ENCODE measurements at regions not wholly inside any gene's neighbourhood (a gene's known extent, or its start where the extent isn't known, plus 50 kb on each side); places are given as distances from the start of the nearest gene placed in this dataset.
A peak's percentile ranks its signal among the peaks of the same experiment; 100 is the strongest.

GRCh38 chr20:20860078-20860806 lies 147.8 kb upstream of the RALGAPA2 start:
- peak; percentile 97 for TF ChIP-seq CTCF (IDR thresholded peaks at IDR 0.05; ENCODE audit: borderline replicate concordance)
- intact Hi-C loops (cut with micrococcal nuclease): no loop called here
- Histone ChIP-seq H3K27me3 (ENCODE audit: low read depth) (peaks cover 73% of the 10 kb centered on the region), H3K9me3 (replicated peaks) (no peaks in the 10 kb centered on the region), H3K36me3 (no peaks in the 10 kb centered on the region), H3K4me3 (no peak overlapping the region), H3K27ac (replicated peaks) (no peak overlapping the region), H3K4me1 (no peaks in the 10 kb centered on the region)
- DNase-seq: peak; percentile 83

- DNase-seq: no peak
- H3K36me3 ChIP-seq: no peaks in the 10 kb centered on the region
- intact Hi-C loops (cut with micrococcal nuclease): loop anchor here (10.0 kb wide), 1 partner anchor 645 kb away; no protein-coding TSS in a partner anchor
Observed at GRCh38 chr20:20859510-20859909, 147.1 kb upstream of the RALGAPA2 start.

GRCh38 chr20:20856956-20857355 lies 144.5 kb upstream of the RALGAPA2 start:
- Histone ChIP-seq H3K4me1 (no peaks in the 10 kb centered on the region), H3K4me3 (no peak overlapping the region), H3K27ac (replicated peaks) (no peak overlapping the region), H3K27me3 (ENCODE audit: low read depth) (peaks cover 83% of the 10 kb centered on the region), H3K9me3 (replicated peaks) (no peaks in the 10 kb centered on the region), H3K36me3 (no peaks in the 10 kb centered on the region)
- no peak for TF ChIP-seq CTCF (IDR thresholded peaks at IDR 0.05; ENCODE audit: borderline replicate concordance)
- DNase-seq: no peak
- intact Hi-C loops (cut with micrococcal nuclease): loop anchor here (10.0 kb wide), 1 partner anchor 648 kb away; no protein-coding TSS in a partner anchor

More at GRCh38 chr20:20859510-20859909, 147.1 kb upstream of the RALGAPA2 start:
- TF ChIP-seq CTCF (IDR thresholded peaks at IDR 0.05; ENCODE audit: borderline replicate concordance): no peak
- Histone ChIP-seq H3K27me3 (ENCODE audit: low read depth) (peaks cover 79% of the 10 kb centered on the region), H3K27ac (replicated peaks) (no peak overlapping the region), H3K4me3 (no peak overlapping the region), H3K4me1 (no peaks in the 10 kb centered on the region), H3K9me3 (replicated peaks) (no peaks in the 10 kb centered on the region)

- TF ChIP-seq CTCF (IDR thresholded peaks at IDR 0.05; ENCODE audit: borderline replicate concordance): no peak
- Histone ChIP-seq H3K4me3 (no peak overlapping the region), H3K36me3 (no peaks in the 10 kb centered on the region), H3K27me3 (ENCODE audit: low read depth) (peaks cover 77% of the 10 kb centered on the region), H3K27ac (replicated peaks) (no peak overlapping the region), H3K4me1 (no peaks in the 10 kb centered on the region), H3K9me3 (replicated peaks) (no peaks in the 10 kb centered on the region)
- DNase-seq: no peak
- intact Hi-C loops (cut with micrococcal nuclease): loop anchor here (10.0 kb wide), 1 partner anchor 648 kb away; no protein-coding TSS in a partner anchor
Observed at GRCh38 chr20:20856306-20856705, 143.9 kb upstream of the RALGAPA2 start.

- Histone ChIP-seq H3K4me1 (no peaks in the 10 kb centered on the region), H3K27ac (replicated peaks) (no peak overlapping the region), H3K27me3 (ENCODE audit: low read depth) (peaks cover 63% of the 10 kb centered on the region), H3K36me3 (no peaks in the 10 kb centered on the region), H3K4me3 (no peak overlapping the region), H3K9me3 (replicated peaks) (no peaks in the 10 kb centered on the region)
- intact Hi-C loops (cut with micrococcal nuclease): loop anchor here (10.0 kb wide), 1 partner anchor 653 kb away; no protein-coding TSS in a partner anchor
- TF ChIP-seq CTCF (IDR thresholded peaks at IDR 0.05; ENCODE audit: borderline replicate concordance): no peak
- no peak for DNase-seq
Observed at GRCh38 chr20:20851385-20851784, 138.9 kb upstream of the RALGAPA2 start.
